HG03565 (cell line): ENCODE measurements at regions not wholly inside any gene's neighbourhood (a gene's known extent, or its start where the extent isn't known, plus 50 kb on each side); places are given as distances from the start of the nearest gene placed in this dataset.
A peak's percentile ranks its signal among the peaks of the same experiment; 100 is the strongest.
"Not testable (repeated sequence)": the region's sequence is repeated elsewhere in the genome, so short reads cannot be mapped to it uniquely, and the experiment has no call there.

ENCODE experiments used
- ATAC-seq: cut with Tn5 transposase; IDR thresholded peaks from one replicate; pipeline ENCODE4 v1.9.1; 2021; ENCODE audit warnings: mild to moderate bottlenecking, moderate library complexity; ENCODE audit not compliant: unreplicated experiment

- no peak for ATAC-seq
Observed at GRCh38 chr9:124084087-124084486, 72.5 kb downstream of the LHX2 start.

GRCh38 chr9:124087226-124087625 lies 75.7 kb downstream of the LHX2 start:
- no peak for ATAC-seq

DNA sequence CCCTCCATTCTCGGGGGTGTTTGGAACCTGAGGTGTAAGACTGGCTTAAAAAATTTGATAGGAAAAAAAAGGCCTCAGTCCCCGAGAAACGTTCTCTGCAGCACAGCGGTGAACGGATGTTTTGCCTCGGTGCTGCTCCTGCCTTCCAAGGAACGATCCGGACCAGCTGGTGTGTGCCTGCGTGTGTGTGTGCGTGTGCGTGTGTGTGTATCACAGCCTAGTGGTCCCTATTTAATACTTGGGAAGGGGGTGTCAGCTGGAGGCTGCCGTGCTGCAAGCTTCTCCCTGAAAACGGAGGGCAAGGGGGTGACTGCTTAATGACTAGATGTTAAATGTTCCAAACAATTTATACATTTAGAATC lies 76.9 kb downstream of the LHX2 start:
- ATAC-seq = no peak

DNA sequence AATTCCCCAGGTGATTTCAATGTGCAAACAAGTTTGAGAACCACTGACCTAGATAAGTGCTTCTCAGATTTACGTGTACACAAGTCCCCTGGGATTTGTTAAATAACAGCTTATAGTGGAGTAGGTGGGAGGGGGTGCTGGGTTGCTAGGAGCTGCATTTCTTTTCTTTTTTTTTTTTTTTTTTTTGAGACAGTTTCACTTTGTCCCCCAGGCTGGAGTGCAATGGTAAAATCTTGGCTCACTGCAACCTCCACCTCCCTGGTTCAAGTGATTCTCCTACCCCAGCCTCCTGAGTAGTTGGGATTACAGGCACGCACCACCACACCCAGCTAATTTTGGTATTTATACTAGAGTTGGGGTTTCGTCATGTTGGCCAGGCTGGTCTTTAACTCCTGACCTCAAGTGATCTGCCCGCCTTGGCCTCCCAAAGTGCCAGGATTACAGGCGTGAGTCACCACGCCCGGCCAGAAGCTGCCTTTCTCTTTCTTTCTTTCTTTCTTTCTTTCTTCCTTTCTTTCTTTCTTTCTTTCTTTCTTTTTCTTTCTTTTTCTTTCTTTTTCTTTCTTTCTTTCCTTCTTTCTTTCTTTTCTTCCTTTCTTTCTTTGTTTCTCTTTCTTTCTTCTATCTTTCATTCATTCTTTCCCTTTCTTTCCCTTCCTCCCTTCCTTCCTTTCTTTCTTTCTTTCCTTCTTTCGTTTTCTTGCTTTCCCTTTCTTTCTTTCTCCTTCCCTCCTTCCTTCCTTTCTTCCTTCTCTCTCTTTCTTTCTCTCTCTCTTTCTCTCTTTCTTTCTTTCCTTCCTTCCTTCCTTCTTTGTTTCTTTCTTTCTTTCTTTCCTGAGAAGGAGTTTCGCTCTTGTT lies 78.3 kb downstream of the LHX2 start:
- peak; percentile 69 for ATAC-seq

DNA sequence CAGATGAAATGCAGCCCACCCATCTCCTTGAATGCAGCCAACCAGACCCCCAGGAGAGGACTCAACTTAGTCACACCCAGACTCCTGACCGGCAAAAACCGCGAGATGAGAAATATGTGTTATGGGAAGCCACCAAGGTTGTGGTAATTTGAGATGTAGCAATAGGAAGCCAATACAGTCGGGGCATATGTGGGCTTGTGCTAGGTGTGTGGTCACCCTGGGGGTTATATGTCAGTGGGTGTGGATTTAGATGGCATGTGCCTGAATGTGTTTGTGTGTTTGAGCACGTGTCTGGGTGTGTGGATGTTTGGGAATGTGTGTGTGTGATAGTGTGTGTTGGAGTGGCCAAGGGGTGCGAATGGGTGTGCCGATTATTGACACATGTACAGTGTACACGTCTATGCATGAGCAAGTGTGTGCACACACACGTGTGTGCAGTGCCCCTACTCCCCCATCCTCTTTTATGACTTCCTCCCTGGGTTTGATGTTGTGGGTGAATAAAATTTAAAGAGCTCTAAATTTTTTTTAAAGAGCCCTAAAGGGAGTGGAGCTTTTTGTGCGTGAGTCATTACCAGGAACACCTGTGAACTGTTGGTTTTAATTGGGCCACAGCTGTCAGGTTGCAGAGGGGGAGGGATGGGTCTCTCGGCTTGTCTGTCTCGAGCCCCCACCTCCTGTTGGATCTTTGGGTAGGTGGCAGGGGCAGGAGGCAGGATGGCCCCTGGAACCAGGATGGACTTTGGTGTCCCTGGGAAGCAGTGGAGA lies 86.8 kb downstream of the LHX2 start:
- no peak for ATAC-seq

DNA sequence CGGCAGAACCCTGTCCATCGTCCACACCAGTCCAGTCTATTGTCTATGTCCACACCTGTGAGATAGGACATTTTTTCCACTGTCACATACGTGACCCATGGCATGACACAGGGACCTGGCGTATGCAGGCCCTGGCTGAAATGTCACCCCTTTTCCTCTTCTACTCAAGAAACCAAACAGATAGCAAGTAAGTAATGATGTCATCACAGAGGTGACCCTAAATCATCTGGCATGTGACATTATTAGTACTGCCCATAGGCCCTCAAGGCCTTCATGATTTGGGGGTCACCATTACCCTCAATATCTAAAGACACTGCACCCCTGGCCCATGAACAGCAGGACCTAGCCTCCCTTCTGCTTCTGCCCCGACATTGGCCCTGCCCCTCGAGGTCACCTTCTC lies 88.3 kb downstream of the LHX2 start:
- ATAC-seq = no peak

DNA sequence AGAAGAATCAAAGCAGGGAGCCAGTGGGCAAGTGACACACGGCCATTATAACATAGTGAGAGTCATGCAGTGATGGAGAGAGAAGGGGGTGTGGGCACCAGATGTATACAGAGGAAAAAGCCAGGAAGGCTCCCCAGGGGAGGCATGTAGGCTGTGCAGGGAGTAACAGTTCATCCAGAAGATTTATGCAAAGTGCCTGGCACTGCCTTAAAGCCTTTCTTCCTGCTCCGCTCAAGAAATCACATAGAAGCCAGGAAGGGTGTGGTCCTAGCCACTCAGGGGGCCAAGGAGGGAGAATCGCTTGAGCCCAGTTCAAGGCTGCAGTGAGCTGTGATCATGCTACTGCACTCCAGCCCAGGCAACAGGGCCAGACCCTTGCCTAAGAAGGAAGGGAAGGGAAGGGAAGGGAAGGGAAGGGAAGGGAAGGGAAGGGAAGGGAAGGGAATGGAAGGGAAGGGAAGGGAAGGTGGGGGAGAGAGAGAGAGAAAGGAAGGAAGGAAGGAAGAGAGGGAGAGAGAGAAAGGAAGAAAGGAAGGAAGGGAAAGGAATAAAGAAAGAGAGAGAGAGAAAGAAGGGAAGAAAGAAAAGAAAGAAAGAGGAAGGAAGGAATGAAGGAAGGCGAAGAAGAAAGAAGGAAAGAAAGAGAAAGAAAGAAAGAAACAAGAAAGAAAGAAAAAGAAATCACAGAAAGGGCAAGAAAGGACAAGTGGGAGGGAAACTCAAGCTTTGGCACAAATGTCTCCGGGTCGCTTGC lies 89.8 kb downstream of the LHX2 start:
- ATAC-seq = no peak

DNA sequence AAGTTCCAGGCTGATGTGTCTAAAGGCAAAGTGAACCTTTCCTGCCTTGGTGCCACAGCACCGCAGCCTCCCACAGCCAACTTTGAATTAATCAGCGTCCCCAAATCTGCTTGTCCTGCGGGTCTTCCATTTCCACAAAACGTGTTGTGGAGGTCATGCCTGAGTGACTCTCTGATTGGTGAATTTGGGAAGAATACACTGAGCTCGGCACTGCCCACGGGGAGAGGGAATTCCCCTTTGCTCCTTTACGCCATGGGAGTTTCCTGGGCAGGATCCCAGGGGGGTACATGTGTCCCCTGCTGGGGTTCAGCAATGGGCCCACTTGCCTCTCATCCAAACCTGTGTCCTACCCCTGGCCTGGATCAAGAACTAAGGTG lies 90.4 kb downstream of the LHX2 start:
- ATAC-seq = no peak

DNA sequence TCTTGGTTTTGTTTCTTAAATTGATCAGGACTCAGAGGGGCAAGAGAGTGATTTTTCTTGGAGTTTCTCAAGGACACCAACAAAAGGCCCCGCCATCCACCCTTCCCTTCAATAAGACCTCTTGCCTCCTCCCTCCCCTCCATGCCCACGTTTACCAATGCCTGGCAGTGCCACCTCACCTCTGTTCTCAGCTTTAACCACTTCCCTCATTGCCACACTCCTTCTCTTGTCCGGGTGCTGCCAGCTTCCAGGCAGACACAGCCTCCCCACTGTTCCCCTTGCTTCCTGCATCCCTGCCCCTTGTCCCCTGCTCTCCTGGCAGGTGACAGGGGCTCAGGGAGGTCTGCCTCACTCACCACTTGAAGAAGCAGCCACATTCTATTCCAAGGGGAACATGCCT lies 90.8 kb downstream of the LHX2 start:
- no peak for ATAC-seq

GRCh38 chr9:124105266-124105665 lies 93.7 kb downstream of the LHX2 start:
- ATAC-seq = no peak

DNA sequence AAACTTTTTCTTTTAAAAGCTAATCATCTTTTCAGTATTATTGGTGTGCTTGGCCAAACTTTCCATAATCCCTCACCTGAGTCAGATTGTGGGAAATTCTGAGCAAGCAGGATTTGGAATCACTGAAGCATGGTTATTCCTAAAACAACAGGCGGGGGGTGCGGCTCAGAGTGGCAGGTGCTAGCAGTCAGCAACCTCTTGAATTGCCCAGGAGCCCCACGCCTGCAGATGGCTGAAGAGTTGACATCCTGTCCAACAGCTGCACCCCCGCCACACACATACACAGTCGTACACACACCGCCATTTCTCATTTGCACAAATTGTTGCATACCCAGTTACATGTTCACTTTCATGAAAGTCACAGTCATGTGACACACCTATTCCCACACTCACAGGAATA lies 96.6 kb downstream of the LHX2 start:
- ATAC-seq = no peak

DNA sequence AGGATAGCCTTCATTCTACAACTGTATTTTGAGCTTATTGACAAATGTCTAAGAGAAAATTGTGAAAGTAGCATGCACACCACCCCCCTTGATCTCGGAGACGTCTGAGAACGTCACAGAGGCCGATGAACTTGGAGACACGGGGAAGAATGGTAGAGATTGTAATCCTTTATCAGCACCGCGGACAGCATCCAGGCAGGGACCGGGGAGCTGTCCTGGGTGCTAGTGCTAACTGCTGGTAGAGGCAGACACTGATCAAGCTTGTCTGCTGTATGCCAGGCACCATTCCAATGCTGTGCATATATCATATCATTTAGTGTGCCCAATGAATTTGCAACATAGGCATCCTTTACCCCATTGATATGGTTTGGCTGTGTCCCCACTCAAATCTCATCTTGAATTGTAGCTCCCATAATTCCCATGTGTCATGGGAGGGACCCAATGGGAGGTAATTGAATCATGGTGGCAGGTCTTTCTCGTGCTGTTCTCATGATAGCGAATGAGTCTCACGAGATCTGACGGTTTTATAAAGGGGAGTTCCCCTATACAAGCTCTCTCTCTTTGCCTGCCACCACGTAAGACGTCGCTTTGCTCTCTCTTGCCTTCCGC lies 98.8 kb downstream of the LHX2 start:
- ATAC-seq = no peak

DNA sequence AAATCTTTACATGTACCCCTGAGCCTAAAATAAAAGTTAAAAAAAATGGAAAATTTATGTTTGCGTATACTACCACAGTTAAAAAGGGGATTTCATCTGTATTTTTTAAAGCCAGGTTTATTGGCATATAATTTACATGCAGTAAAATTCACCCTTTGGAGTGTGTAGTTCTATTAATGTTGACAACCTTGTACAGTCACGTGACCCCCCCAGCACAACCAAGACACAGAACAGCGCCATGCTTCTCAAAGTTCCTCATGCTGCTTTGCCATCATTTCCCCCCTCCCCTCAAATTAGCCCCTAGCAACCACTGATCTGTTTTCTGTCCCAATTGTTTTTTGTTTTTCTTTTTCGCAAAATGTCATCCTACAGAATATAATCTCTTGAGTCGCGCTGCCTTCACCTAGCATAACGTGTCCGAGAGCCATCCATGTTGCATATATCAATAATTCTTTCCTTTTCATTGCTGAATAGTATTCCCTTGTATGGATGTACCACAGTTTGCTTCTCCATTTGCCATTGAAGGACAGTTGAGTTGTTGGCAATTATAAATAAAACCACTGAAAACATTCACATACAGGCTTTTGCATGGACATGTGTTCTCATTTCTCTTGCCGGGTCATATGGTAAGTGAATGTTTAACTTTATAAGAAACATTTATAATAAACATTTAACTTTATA lies 105.3 kb downstream of the LHX2 start:
- ATAC-seq = no peak

- no peak for ATAC-seq
Observed at GRCh38 chr9:124118894-124119293, 107.3 kb downstream of the LHX2 start.

- ATAC-seq = no peak
Observed at GRCh38 chr9:124120272-124120671, 108.7 kb downstream of the LHX2 start.

DNA sequence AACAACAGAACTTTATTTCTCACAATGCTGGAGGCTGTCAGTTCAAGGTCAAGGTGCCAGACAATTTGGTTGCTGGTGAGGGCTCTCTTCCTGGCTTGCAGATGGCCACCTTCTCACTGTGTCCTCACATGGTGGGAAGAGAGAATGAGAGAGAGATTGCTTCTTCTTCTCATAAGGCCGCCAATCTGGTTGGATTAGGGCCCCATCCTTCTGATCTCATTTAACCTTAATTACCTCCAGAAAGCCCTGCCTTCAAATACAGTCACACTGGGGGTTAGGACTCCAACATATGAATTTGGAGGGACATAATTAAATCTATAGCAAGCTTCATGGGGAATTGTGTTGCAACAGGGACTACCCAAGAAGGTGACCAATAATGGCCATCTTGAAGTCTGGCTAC lies 110.2 kb downstream of the LHX2 start:
- no peak for ATAC-seq

DNA sequence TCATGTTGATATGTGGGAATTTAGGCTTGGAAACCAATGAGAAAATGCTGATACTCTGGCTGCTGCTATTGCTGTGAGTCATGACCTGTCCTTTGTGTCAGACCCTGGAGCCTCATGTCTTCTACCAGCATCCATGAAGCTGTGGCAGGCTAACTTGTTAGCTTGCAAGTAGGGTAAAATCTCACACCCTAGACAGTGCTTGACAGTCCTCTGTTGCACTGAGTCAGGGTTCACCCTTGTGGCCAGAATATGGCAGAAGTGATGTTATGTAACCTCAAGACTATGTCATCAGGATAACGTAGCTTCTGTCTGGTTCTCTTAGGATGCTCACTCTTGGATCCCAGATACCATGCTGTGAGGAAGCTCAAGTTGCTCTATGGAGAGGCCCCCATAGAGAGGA lies 110.8 kb downstream of the LHX2 start:
- ATAC-seq = no peak

DNA sequence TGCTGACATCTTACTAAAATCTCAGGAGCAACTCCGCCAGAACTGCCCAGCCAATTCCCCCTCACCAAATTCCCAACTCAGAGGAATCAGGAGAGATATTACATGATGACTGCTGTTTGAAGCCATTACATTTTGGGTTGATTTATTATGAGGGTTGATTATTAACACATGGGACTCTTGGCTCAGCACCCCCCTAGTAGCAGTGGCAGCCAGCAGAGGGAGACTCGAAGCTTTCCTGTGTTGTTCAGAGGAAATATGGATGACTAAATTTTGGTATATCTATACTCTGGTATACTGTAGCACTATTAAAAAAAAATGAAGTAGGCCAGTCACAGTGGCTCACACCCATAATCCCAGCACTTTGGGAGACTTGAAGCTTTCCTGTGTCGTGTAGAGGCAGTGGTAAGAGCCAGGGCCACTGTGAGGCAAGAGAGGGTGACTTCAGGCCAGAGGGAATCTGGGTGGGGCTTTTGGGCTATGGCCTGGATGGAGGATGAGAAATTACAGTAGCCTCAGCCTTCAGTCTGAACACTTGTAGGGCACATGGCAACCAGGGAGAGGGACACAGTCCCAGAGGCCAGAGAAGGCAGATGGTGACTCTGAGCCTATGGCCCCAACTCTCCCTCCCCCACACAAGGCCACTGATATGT lies 111.4 kb downstream of the LHX2 start:
- ATAC-seq = no peak

DNA sequence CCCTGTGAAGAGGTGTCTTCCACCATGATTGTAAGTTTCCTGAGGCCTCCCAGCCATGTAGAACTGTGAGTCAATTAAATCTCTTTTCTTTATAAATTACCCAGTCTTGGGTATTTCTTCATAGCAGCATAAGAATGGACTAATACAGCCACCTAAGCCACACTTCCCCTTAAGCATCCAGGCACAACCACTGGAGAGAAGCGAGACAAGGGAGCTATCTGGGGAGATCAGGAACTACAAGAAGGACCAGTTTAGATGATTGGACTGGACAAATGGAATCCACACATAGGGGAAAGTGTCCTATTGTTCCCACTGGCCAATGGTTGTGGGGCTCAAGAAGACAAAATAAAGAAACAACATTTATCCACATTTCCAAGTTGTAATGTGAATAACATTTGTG lies 112.1 kb downstream of the LHX2 start:
- ATAC-seq = not testable (repeated sequence)
